ENCODE measurements at regions not wholly inside any gene's neighbourhood (a gene's known extent, or its start where the extent isn't known, plus 50 kb on each side); places are given as distances from the start of the nearest gene placed in this dataset.
A peak's percentile ranks its signal among the peaks of the same experiment; 100 is the strongest.
"Not testable (repeated sequence)": the region's sequence is repeated elsewhere in the genome, so short reads cannot be mapped to it uniquely, and the experiment has no call there.

- no peaks in the 10 kb centered on the region for H3K9me3 Mint-ChIP-seq
- no peak for DNase-seq
- peaks cover 60% of the 10 kb centered on the region for H3K27me3 Mint-ChIP-seq
- H3K4me1 Mint-ChIP-seq: peaks cover 11% of the 10 kb centered on the region
- H3K4me3 Mint-ChIP-seq: no peak overlapping the region
- H3K27ac Mint-ChIP-seq: no peak overlapping the region
- H3K36me3 Mint-ChIP-seq: no peaks in the 10 kb centered on the region
Measured at GRCh38 chr4:53907772-53908171, 156.6 kb downstream of the CHIC2 start.

- Mint-ChIP-seq H3K36me3 (no peaks in the 10 kb centered on the region), H3K4me3 (no peak overlapping the region), H3K4me1 (peaks cover 11% of the 10 kb centered on the region), H3K27me3 (peaks cover 67% of the 10 kb centered on the region), H3K9me3 (no peaks in the 10 kb centered on the region), H3K27ac (no peak overlapping the region)
- no peak for DNase-seq
Measured at GRCh38 chr4:53906606-53907190, 157.7 kb downstream of the CHIC2 start.

GRCh38 chr4:53905941-53906377 lies 158.4 kb downstream of the CHIC2 start:
- no peak overlapping the region for H3K27ac Mint-ChIP-seq
- H3K27me3 Mint-ChIP-seq: peaks cover 74% of the 10 kb centered on the region
- no peaks in the 10 kb centered on the region for H3K9me3 Mint-ChIP-seq
- DNase-seq: peak; percentile 1
- H3K4me1 Mint-ChIP-seq: peaks cover 11% of the 10 kb centered on the region
- H3K4me3 Mint-ChIP-seq: peak overlapping the region; percentile 58
- no peaks in the 10 kb centered on the region for H3K36me3 Mint-ChIP-seq

GRCh38 chr4:53905276-53905940 lies 159.0 kb downstream of the CHIC2 start:
- H3K27ac Mint-ChIP-seq: no peak overlapping the region
- peaks cover 79% of the 10 kb centered on the region for H3K27me3 Mint-ChIP-seq
- H3K36me3 Mint-ChIP-seq: no peaks in the 10 kb centered on the region
- no peaks in the 10 kb centered on the region for H3K9me3 Mint-ChIP-seq
- no peak for DNase-seq
- H3K4me3 Mint-ChIP-seq: no peak overlapping the region
- peaks cover 11% of the 10 kb centered on the region for H3K4me1 Mint-ChIP-seq

- H3K27me3 Mint-ChIP-seq: peaks cover 70% of the 10 kb centered on the region
- H3K4me3 Mint-ChIP-seq: no peak overlapping the region
- no peak for DNase-seq
- H3K9me3 Mint-ChIP-seq: no peaks in the 10 kb centered on the region
- H3K4me1 Mint-ChIP-seq: peaks cover 4% of the 10 kb centered on the region
- no peak overlapping the region for H3K27ac Mint-ChIP-seq
- no peaks in the 10 kb centered on the region for H3K36me3 Mint-ChIP-seq
Measured at GRCh38 chr4:53902786-53903185, 161.6 kb downstream of the CHIC2 start.

GRCh38 chr4:53900271-53900649 lies 164.1 kb downstream of the CHIC2 start:
- Mint-ChIP-seq H3K9me3 (no peaks in the 10 kb centered on the region), H3K27me3 (peaks cover 45% of the 10 kb centered on the region), H3K36me3 (no peaks in the 10 kb centered on the region), H3K4me1 (no peaks in the 10 kb centered on the region), H3K27ac (no peak overlapping the region), H3K4me3 (no peak overlapping the region)
- no peak for DNase-seq

GRCh38 chr4:53899586-53900270 lies 164.7 kb downstream of the CHIC2 start:
- no peak overlapping the region for H3K4me3 Mint-ChIP-seq
- H3K27ac Mint-ChIP-seq: no peak overlapping the region
- H3K9me3 Mint-ChIP-seq: no peaks in the 10 kb centered on the region
- no peak for DNase-seq
- no peaks in the 10 kb centered on the region for H3K36me3 Mint-ChIP-seq
- peaks cover 44% of the 10 kb centered on the region for H3K27me3 Mint-ChIP-seq
- no peaks in the 10 kb centered on the region for H3K4me1 Mint-ChIP-seq

- peaks cover 17% of the 10 kb centered on the region for H3K27me3 Mint-ChIP-seq
- H3K4me1 Mint-ChIP-seq: no peaks in the 10 kb centered on the region
- no peaks in the 10 kb centered on the region for H3K9me3 Mint-ChIP-seq
- H3K27ac Mint-ChIP-seq: no peak overlapping the region
- H3K4me3 Mint-ChIP-seq: no peak overlapping the region
- no peaks in the 10 kb centered on the region for H3K36me3 Mint-ChIP-seq
- no peak for DNase-seq
Measured at GRCh38 chr4:53895137-53895536, 169.3 kb downstream of the CHIC2 start.

GRCh38 chr4:53890461-53890860 lies 173.9 kb downstream of the CHIC2 start:
- H3K27me3 Mint-ChIP-seq: peaks cover 8% of the 10 kb centered on the region
- H3K27ac Mint-ChIP-seq: no peak overlapping the region
- DNase-seq: no peak

GRCh38 chr4:53889326-53890055 lies 174.9 kb downstream of the CHIC2 start:
- DNase-seq: no peak
- H3K36me3 Mint-ChIP-seq: no peaks in the 10 kb centered on the region
- no peak overlapping the region for H3K27ac Mint-ChIP-seq
- H3K4me3 Mint-ChIP-seq: no peak overlapping the region
- no peaks in the 10 kb centered on the region for H3K9me3 Mint-ChIP-seq
- no peaks in the 10 kb centered on the region for H3K4me1 Mint-ChIP-seq
- H3K27me3 Mint-ChIP-seq: peaks cover 7% of the 10 kb centered on the region

More at GRCh38 chr4:53890461-53890860, 173.9 kb downstream of the CHIC2 start:
- H3K4me3 Mint-ChIP-seq: no peak overlapping the region
- no peaks in the 10 kb centered on the region for H3K4me1 Mint-ChIP-seq
- no peaks in the 10 kb centered on the region for H3K36me3 Mint-ChIP-seq
- no peaks in the 10 kb centered on the region for H3K9me3 Mint-ChIP-seq

GRCh38 chr4:53886090-53886489 lies 178.3 kb downstream of the CHIC2 start:
- no peak for DNase-seq
- Mint-ChIP-seq H3K4me1 (no peaks in the 10 kb centered on the region), H3K9me3 (peaks cover 2% of the 10 kb centered on the region), H3K27me3 (peaks cover 12% of the 10 kb centered on the region), H3K27ac (no peak overlapping the region), H3K4me3 (no peak overlapping the region), H3K36me3 (no peaks in the 10 kb centered on the region)

GRCh38 chr4:53885668-53886067 lies 178.7 kb downstream of the CHIC2 start:
- Mint-ChIP-seq H3K27me3 (peaks cover 12% of the 10 kb centered on the region), H3K4me1 (no peaks in the 10 kb centered on the region), H3K9me3 (peaks cover 2% of the 10 kb centered on the region), H3K4me3 (no peak overlapping the region), H3K36me3 (no peaks in the 10 kb centered on the region), H3K27ac (no peak overlapping the region)
- no peak for DNase-seq

GRCh38 chr4:53877096-53877495 lies 187.3 kb downstream of the CHIC2 start:
- not testable (repeated sequence) for H3K4me3 Mint-ChIP-seq, H3K36me3 Mint-ChIP-seq, H3K9me3 Mint-ChIP-seq, H3K27ac Mint-ChIP-seq, H3K4me1 Mint-ChIP-seq, DNase-seq, H3K27me3 Mint-ChIP-seq

GRCh38 chr4:53866055-53866454 lies 198.3 kb downstream of the CHIC2 start:
- Mint-ChIP-seq H3K4me1 (no peaks in the 10 kb centered on the region), H3K36me3 (no peaks in the 10 kb centered on the region), H3K27ac (no peak overlapping the region), H3K27me3 (peaks cover 26% of the 10 kb centered on the region), H3K9me3 (no peaks in the 10 kb centered on the region), H3K4me3 (no peak overlapping the region)
- no peak for DNase-seq

- Mint-ChIP-seq H3K27ac (no peak overlapping the region), H3K36me3 (no peaks in the 10 kb centered on the region), H3K27me3 (peaks cover 24% of the 10 kb centered on the region), H3K9me3 (no peaks in the 10 kb centered on the region), H3K4me1 (no peaks in the 10 kb centered on the region), H3K4me3 (no peak overlapping the region)
- no peak for DNase-seq
Measured at GRCh38 chr4:53865054-53865453, 199.4 kb downstream of the CHIC2 start.
